ENCODE measurements at regions not wholly inside any gene's neighbourhood (a gene's known extent, or its start where the extent isn't known, plus 50 kb on each side); places are given as distances from the start of the nearest gene placed in this dataset.

- DNase-seq: no peak
Observed at GRCh38 chr2:166634706-166635105, 140.7 kb upstream of the SCN7A start.

GRCh38 chr2:166632616-166633015, 138.6 kb upstream of the SCN7A start:
- DNase-seq: no peak

- no peak for DNase-seq
Observed at GRCh38 chr2:166628478-166629136, 134.6 kb upstream of the SCN7A start.

GRCh38 chr2:166627893-166628292, 133.8 kb upstream of the SCN7A start:
- no peak for DNase-seq

GRCh38 chr2:166625670-166626069, 131.6 kb upstream of the SCN7A start:
- DNase-seq: no peak

- no peak for DNase-seq
Observed at GRCh38 chr2:166614503-166614902, 120.5 kb upstream of the SCN7A start.

GRCh38 chr2:166614029-166614428, 120.0 kb upstream of the SCN7A start:
- no peak for DNase-seq

- no peak for DNase-seq
Observed at GRCh38 chr2:166613226-166613625, 119.2 kb upstream of the SCN7A start.

- DNase-seq: no peak
Observed at GRCh38 chr2:166612214-166612613, 118.2 kb upstream of the SCN7A start.

GRCh38 chr2:166610913-166611305, 116.9 kb upstream of the SCN7A start:
- no peak for DNase-seq

GRCh38 chr2:166610180-166610912, 116.3 kb upstream of the SCN7A start:
- DNase-seq: peak; percentile 6 to 59 (median 38)

- no peak for DNase-seq
Observed at GRCh38 chr2:166609183-166609959, 115.3 kb upstream of the SCN7A start.

GRCh38 chr2:166607880-166608279, 113.8 kb upstream of the SCN7A start:
- DNase-seq: no peak

GRCh38 chr2:166593403-166593802, 99.4 kb upstream of the SCN7A start:
- DNase-seq: no peak

- DNase-seq: no peak
Observed at GRCh38 chr2:166592750-166593149, 98.7 kb upstream of the SCN7A start.

GRCh38 chr2:166591226-166591625, 97.2 kb upstream of the SCN7A start:
- DNase-seq: peak in 2 of 4 experiments; percentile 23 to 45

- DNase-seq: no peak
Observed at GRCh38 chr2:166573391-166573790, 79.3 kb upstream of the SCN7A start.

- DNase-seq: no peak
Observed at GRCh38 chr2:166572937-166573336, 78.9 kb upstream of the SCN7A start.

GRCh38 chr2:166568409-166568808, 74.4 kb upstream of the SCN7A start:
- no peak for DNase-seq

- no peak for DNase-seq
Observed at GRCh38 chr2:166565501-166565900, 71.5 kb upstream of the SCN7A start.

- DNase-seq: no peak
Observed at GRCh38 chr2:166563894-166564293, 69.8 kb upstream of the SCN7A start.

GRCh38 chr2:166560022-166560421, 66.0 kb upstream of the SCN7A start:
- no peak for DNase-seq

- no peak for DNase-seq
Observed at GRCh38 chr2:166550923-166551322, 56.9 kb upstream of the SCN7A start.

- peak in 1 of 4 experiments; percentile 4 for DNase-seq
Observed at GRCh38 chr2:166545473-166545872, 51.4 kb upstream of the SCN7A start.
